ENCODE measurements at regions not wholly inside any gene's neighbourhood (a gene's known extent, or its start where the extent isn't known, plus 50 kb on each side); places are given as distances from the start of the nearest gene placed in this dataset.

DNA sequence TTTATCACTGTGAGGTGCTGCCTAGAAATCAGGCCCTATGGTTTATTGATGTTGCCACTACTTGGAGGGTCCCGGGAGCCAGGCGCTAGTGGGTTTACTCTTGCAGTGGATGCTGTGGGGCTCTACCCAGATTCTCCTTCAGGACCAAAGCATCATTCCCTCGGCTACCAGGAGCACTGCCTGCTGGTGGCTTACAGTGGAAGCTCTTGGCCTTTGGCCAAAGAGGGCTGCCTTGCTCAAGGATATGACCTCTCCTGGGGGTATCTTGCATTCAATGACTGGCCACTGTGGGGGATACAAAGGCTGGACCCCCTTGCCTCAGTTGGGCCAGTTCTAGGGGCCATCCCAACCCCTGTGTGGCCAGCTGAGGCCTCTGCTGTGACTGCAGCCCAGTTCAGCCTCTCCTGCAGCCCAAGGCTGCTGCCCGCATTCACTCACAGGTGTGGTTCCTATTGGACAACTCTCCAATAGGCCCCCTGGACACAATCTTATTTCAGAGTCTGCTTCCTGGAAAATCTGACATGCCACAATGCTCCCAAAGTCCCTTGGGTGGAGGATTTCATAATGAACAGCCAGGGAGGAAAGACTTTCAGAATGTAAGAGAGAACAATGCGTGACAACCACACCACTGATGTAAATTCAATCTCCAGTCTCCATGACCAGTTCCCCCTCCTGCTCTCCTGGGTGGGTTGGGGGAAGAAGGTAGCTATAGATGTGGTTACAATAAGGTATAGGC is 196.3 kb downstream of the SNX10 start:
- CTCF ChIA-PET, result no interaction called here
- Mint-ChIP-seq H3K36me3 (no peaks in the 10 kb centered on the region), H3K4me3 (no peak overlapping the region), H3K27ac (no peak overlapping the region), H3K4me1 (no peaks in the 10 kb centered on the region), H3K9me3 (ENCODE audit: low read depth) (no peaks in the 10 kb centered on the region), H3K27me3 (peaks cover 21% of the 10 kb centered on the region)
- ATAC-seq (no peak), DNase-seq (no peak)

GRCh38 chr7:26489391-26489790 is 197.7 kb downstream of the SNX10 start:
- no peak overlapping the region for H3K4me3 Mint-ChIP-seq
- H3K4me1 Mint-ChIP-seq, result no peaks in the 10 kb centered on the region
- no peak overlapping the region for H3K27ac Mint-ChIP-seq
- ATAC-seq (no peak), DNase-seq (no peak)
- no peaks in the 10 kb centered on the region for H3K36me3 Mint-ChIP-seq
- H3K9me3 Mint-ChIP-seq (ENCODE audit: low read depth), result no peaks in the 10 kb centered on the region
- peaks cover 20% of the 10 kb centered on the region for H3K27me3 Mint-ChIP-seq
- CTCF ChIA-PET, result no interaction called here

GRCh38 chr7:26489906-26490639 is 198.4 kb downstream of the SNX10 start:
- H3K4me3 Mint-ChIP-seq, result no peak overlapping the region
- DNase-seq (no peak), ATAC-seq (no peak)
- no peaks in the 10 kb centered on the region for H3K9me3 Mint-ChIP-seq (ENCODE audit: low read depth)
- H3K27ac Mint-ChIP-seq, result no peak overlapping the region
- H3K4me1 Mint-ChIP-seq, result no peaks in the 10 kb centered on the region
- no peaks in the 10 kb centered on the region for H3K36me3 Mint-ChIP-seq
- peaks cover 18% of the 10 kb centered on the region for H3K27me3 Mint-ChIP-seq
- CTCF ChIA-PET, result no interaction called here

DNA sequence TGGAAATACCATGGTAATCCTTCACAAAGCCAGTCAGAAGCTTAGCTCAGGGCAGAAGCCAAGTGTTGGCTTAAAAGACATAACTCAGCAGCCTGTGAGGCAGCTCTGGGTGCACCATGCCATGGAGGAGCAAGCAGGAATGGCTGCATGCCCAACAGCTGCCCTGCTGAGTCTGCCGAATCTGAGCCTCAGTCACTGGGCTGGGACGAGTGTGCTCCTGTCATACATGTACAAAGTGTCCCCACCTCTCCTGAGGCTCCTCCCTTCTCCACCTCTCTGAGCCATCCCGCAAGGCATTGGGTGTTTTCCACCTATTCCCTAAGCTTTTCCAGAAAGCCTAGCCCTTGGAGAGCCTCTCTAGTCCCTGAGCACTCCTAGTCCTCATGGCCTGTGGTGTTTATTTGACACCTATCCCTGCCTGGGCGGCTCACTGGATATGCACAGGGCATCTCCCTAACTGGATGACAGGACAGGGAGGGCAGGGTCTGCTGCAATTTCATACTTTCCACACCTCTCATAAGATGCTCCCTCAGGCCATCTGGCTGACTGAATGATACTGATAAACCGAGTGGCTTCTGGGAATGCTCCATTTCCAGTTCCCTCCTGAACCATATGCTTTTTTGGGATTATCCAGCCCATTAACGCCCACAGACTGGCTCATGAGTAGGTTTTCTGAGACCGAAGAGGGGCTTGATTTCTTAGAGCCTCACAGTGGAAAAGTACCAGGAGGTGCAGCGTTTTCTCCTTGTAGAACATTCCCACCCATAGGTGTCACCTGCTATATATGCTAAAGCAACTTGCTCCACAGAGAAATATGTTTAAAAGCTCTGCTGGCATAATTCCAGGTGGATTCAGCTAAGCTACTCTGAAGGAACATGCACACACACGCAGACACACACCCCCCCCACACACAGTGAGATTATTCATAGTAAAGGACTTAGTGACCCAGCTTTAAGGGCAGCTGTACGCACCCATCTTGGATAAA is 199.3 kb downstream of the SNX10 start:
- no peaks in the 10 kb centered on the region for H3K9me3 Mint-ChIP-seq (ENCODE audit: low read depth)
- no peaks in the 10 kb centered on the region for H3K36me3 Mint-ChIP-seq
- ATAC-seq (no peak), DNase-seq (no peak)
- CTCF ChIA-PET, result interaction anchor here (1.3 kb wide), 1 partner anchor 8 kb away, joined by 4 read pairs; no protein-coding TSS in a partner anchor
- no peak overlapping the region for H3K4me3 Mint-ChIP-seq
- no peak overlapping the region for H3K27ac Mint-ChIP-seq
- H3K27me3 Mint-ChIP-seq, result peaks cover 21% of the 10 kb centered on the region
- H3K4me1 Mint-ChIP-seq, result no peaks in the 10 kb centered on the region

- DNase-seq (no peak), ATAC-seq (no peak)
- H3K4me1 Mint-ChIP-seq, result no peaks in the 10 kb centered on the region
- CTCF ChIA-PET, result interaction anchor here (1.6 kb wide), 1 partner anchor 123 kb away, joined by 3 read pairs; no protein-coding TSS in a partner anchor
- H3K27me3 Mint-ChIP-seq, result peaks cover 21% of the 10 kb centered on the region
- no peak overlapping the region for H3K27ac Mint-ChIP-seq
- no peak overlapping the region for H3K4me3 Mint-ChIP-seq
- no peaks in the 10 kb centered on the region for H3K36me3 Mint-ChIP-seq
- no peaks in the 10 kb centered on the region for H3K9me3 Mint-ChIP-seq (ENCODE audit: low read depth)
Measured at GRCh38 chr7:26492816-26493215, 201.2 kb downstream of the SNX10 start.

DNA sequence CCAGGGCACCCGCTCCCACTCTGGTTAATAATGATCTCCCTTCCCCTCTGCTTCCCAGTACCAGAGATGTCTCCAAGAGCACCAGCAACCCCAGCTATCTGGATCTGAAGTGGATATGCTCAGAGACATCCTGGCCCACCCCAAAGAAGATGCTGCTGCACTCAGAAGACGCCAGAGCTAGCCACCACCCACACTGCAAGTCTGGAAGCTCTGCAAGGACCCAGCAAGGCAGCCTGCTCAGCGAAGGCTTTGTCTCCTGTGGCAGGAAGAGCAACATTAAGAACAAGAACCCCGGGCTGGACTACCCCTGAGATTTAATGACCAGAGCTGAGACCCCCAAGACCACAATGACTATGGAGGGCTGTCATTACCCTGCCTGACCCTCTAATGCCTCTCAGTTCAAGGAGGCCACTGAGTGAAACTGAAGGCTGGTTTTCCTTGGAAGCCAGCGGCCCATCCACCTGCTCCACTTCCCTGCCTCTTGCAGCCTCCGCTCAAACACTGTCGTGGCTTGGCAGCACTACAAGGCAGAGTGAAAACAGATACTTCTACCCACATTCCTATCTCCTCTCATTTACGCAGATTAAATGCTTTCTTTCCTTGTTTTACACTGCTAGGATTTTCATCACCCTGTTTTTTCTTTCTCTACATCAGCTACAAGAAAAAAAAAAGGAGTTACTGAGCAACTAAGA is 202.2 kb downstream of the SNX10 start:
- CTCF ChIA-PET, result interaction anchor here (1.6 kb wide), 1 partner anchor 124 kb away, joined by 3 read pairs; no protein-coding TSS in a partner anchor

DNA sequence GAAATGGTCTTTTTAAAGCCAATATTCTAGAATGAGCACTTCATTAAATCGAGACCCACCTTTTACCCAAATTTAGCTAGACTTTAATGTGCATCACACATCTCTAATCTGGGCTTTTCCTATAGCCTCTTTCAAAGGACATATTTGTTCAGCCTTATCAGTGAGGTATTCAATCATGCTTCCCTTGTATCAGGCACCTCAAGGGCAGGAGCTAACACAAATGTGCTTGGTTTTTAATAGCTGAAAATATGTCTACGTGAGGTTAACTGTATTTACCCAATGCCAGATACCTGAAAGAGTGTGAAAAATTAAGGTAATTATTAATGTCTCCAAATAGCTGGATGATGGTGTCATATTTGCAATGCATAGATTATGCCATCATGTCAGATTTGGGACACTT is 203.9 kb downstream of the SNX10 start:
- H3K4me1 Mint-ChIP-seq, result no peaks in the 10 kb centered on the region
- peaks cover 9% of the 10 kb centered on the region for H3K27me3 Mint-ChIP-seq
- H3K9me3 Mint-ChIP-seq (ENCODE audit: low read depth), result no peaks in the 10 kb centered on the region
- CTCF ChIA-PET, result no interaction called here
- H3K36me3 Mint-ChIP-seq, result no peaks in the 10 kb centered on the region
- ATAC-seq (no peak), DNase-seq (no peak)
- no peak overlapping the region for H3K27ac Mint-ChIP-seq
- H3K4me3 Mint-ChIP-seq, result no peak overlapping the region

More for the DNA sequence above, 202.2 kb downstream of the SNX10 start:
- DNase-seq (no peak), ATAC-seq (no peak)
- H3K4me1 Mint-ChIP-seq, result no peaks in the 10 kb centered on the region
- H3K4me3 Mint-ChIP-seq, result no peak overlapping the region
- H3K27ac Mint-ChIP-seq, result no peak overlapping the region
- no peaks in the 10 kb centered on the region for H3K9me3 Mint-ChIP-seq (ENCODE audit: low read depth)
- H3K27me3 Mint-ChIP-seq, result peaks cover 14% of the 10 kb centered on the region
- H3K36me3 Mint-ChIP-seq, result no peaks in the 10 kb centered on the region

- no peaks in the 10 kb centered on the region for H3K4me1 Mint-ChIP-seq
- H3K27ac Mint-ChIP-seq, result no peak overlapping the region
- peaks cover 13% of the 10 kb centered on the region for H3K27me3 Mint-ChIP-seq
- H3K4me3 Mint-ChIP-seq, result no peak overlapping the region
- CTCF ChIA-PET, result no interaction called here
- no peaks in the 10 kb centered on the region for H3K9me3 Mint-ChIP-seq (ENCODE audit: low read depth)
- no peak for DNase-seq
- no peaks in the 10 kb centered on the region for H3K36me3 Mint-ChIP-seq
- no peak for ATAC-seq
Measured at GRCh38 chr7:26497801-26498596, 206.3 kb downstream of the SNX10 start.

DNA sequence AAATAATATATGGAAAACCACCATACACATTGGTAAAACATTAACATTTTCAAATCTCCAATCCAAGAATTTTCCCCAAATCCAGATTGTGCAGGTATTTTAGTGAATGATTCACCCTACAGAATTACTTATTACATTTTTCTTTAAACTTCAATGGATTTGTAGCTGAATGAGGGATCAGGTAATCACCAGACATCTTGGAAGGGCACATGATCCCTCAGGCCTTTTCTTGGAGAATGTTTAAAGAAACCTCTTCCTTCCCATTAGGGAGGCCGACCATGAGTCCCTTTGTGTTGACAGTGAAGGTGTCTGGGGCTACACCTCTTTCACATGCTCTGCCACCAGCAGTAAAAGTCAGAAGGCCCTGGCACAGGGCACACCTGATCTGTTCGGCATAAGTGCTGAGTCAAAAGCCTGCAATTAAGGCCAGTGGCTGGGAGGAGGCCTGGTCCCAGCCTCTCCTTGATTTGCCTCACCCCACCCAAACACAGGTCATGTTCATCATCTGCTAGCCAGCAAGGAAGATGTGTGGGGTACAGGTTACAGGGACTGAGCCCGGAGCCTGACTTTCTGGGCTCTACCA is 207.7 kb downstream of the SNX10 start:
- Mint-ChIP-seq H3K4me3 (no peak overlapping the region), H3K9me3 (ENCODE audit: low read depth) (no peaks in the 10 kb centered on the region), H3K36me3 (no peaks in the 10 kb centered on the region), H3K27me3 (peaks cover 19% of the 10 kb centered on the region), H3K4me1 (no peaks in the 10 kb centered on the region), H3K27ac (no peak overlapping the region)
- ATAC-seq (no peak), DNase-seq (no peak)
- CTCF ChIA-PET, result no interaction called here

DNA sequence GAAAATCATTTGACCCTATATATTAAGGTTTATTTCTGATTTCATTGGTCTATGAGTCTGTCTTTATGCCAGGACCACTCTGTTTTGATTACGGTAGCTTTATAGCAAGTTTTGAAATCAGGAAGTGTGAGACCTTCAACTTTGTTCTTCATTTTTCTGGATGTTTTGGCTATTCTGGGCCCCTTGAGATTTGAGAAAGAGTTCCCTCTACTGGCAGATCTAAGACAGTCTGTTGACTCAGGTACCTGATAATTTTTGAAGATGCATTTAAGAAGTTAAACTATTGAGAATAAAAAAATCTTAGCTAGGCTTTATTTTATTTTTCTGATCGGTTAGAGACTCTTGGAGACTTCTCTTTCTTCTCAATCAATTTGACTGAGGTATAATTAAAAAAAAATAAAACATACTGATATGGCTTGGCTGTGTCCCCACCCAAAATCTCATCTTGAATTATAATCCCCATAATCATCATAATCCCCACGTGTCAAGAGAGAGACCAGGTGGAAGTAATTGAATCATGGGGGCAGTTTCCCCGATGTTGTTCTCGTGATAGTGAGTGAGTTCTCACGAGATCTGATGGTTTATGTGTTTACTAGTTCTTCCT is 209.2 kb downstream of the SNX10 start:
- Mint-ChIP-seq H3K4me3 (no peak overlapping the region), H3K9me3 (ENCODE audit: low read depth) (no peaks in the 10 kb centered on the region), H3K36me3 (no peaks in the 10 kb centered on the region), H3K4me1 (no peaks in the 10 kb centered on the region), H3K27ac (no peak overlapping the region), H3K27me3 (peaks cover 20% of the 10 kb centered on the region)
- no peak for DNase-seq
- ATAC-seq, result no peak
- CTCF ChIA-PET, result interaction anchor here (0.6 to 2.2 kb wide), 5 partner anchors 16 to 606 kb away, joined by 3 to 11 read pairs (median 3); no protein-coding TSS in a partner anchor

- Mint-ChIP-seq H3K27me3 (peaks cover 20% of the 10 kb centered on the region), H3K36me3 (no peaks in the 10 kb centered on the region), H3K27ac (no peak overlapping the region), H3K9me3 (ENCODE audit: low read depth) (no peaks in the 10 kb centered on the region), H3K4me3 (no peak overlapping the region), H3K4me1 (no peaks in the 10 kb centered on the region)
- DNase-seq (no peak), ATAC-seq (no peak)
- CTCF ChIA-PET, result no interaction called here
Measured at GRCh38 chr7:26504411-26505120, 212.9 kb downstream of the SNX10 start.

Measured in activated CD8-positive, alpha-beta memory T cell treated with anti-CD3 and anti-CD28 coated beads, Interleukin-2, amount 10 ng/mL, durations not matched to agents 7 days and 5 days (primary cell).